GM18511 (cell line): ENCODE measurements at regions not wholly inside any gene's neighbourhood (a gene's known extent, or its start where the extent isn't known, plus 50 kb on each side); places are given as distances from the start of the nearest gene placed in this dataset.
"Not testable (repeated sequence)": the region's sequence is repeated elsewhere in the genome, so short reads cannot be mapped to it uniquely, and the experiment has no call there.

Experiments used
- ATAC-seq: cut with Tn5 transposase; IDR thresholded peaks from one replicate; pipeline ENCODE4 v1.9.1; 2021; ENCODE audit warnings: mild to moderate bottlenecking, moderate library complexity; ENCODE audit not compliant: unreplicated experiment

DNA sequence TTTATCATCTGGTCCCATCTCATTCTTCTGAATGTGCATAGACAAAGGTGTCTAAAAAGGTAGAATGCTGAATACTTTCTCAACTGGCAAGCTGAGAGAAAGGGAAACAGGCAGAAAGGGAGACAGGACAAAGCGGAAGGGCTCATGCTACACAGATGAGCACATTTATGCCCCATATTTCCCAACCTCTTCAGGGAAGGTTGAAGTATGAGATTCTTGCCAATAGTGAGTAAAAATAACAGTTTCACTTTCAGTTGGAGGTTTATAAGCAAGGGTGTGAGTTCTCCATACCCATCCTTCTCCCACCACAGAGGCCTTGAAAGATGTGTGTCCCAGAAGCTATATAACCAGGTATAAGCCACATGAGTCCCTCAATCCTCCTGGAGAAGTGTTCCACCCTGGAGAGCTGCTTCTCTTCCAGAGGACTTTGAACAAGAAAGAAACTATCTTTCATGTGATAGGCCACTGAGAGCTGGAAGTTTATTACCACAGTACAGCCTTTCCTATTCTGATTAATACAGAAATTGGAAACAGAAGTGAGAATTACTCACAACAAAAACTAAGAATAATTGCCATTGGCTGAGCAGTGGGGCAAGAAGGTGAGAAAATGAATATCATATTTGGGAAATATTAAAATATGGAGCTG, 709.4 kb upstream of the NR2F2 start:
- ATAC-seq: no peak

DNA sequence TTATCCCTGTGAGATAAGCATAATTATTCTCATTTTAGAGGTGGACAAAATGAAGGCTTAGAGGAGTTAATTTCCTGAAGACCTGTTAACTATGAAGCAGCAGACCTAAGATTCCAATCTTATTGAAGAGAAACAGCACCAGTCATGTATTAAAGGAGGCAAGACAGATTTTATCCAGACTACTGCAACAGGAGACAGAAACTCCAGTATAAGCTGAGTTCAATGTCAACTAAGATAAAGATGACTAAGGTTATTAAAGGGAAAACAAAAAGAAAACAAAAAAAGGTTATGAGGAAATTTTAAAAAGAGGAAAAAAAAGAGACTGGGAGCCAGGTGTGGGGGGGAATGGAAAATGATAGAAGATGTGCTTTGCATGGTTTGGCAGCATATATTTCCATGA, 707.7 kb upstream of the NR2F2 start:
- ATAC-seq: no peak

DNA sequence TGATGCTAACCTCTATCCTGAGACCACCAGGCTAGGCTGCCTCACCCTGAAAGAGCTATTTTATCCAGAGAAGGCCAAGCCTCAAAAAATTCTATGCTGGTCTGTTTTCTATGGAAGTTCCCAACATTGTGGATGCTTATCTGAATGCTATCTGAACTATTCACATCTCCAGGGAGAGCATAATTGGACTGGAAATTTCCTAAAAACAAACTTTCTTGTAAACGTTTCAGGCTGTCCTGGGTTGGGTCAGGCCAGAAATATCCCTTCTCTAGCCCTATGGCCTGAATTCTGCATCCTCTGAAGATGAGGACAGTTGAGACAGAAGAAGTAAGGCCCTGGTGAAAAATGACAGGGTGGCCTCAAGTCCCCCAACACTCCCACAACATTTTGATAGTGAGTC, 706.4 kb upstream of the NR2F2 start:
- no peak for ATAC-seq

GRCh38 chr15:95624616-95625361, 705.7 kb upstream of the NR2F2 start:
- ATAC-seq: no peak

DNA sequence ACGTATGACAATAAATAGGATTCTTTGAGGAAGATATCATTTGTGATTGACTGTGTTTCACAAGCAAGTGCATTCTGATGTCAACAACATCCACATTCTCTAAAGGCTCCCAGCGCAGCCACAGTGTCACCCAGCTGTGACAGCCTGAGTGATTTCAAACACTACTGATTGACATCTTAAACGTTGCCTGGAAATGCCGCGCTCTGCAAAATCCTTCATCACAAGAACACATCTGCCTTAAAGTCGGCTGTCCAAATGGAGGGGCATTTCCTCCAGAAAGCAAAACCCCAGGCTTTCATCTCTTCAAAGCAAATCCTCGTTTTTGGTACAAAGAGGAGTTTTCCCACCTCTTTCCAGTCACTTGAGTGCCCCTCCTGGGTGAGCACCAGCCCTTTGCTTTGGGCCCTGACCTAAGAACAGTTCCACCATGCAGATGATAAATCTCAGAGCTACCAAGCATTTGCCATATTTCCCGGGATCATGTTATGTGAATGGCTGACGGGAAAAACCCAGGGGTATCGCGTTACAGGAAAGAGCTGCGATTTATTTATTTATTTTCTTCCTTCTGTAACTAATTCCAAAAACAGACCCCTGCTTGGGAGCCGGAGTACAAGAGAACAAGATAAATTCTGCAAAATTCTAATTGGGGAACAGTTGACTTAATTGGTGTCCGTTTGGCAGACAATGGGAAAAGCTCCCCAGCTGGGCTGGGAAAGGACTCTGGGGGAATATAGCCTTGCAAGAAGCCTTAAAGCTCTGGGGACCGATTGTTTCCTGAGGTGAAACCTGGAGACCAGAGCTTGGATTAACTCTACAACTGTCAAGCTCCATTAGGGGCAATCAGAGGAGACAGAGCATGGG, 703.8 kb upstream of the NR2F2 start:
- no peak for ATAC-seq

DNA sequence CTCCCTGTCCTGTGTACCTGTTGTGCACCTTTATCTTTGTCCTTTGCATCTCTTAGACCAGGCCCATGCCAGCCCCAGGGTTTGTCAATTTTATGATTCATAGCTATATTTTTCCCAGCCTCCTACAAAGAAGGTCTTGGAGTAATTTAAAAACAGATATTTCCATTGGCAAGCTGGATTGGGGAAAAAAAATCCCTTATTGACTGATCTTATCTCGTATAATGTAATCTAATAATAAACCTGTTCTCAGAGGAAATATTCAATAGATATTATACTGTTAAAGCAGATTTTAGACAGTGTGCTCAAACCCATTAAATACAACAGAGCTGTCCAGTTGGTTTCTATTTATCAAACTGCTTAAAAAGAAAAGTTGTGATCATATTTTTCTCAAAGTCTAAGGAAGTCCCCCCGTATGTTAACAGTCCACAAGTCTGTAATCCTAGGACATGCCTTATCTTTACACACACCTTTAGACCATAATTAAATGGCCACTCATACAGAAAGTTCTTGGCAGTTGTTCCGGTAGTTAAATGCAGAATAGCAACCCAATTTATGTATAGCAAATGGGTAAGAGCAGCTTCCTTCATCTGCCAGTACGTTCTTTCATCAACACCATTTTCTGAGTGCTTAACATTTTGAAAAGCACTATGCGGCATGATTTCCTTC, 700.9 kb upstream of the NR2F2 start:
- ATAC-seq: no peak

DNA sequence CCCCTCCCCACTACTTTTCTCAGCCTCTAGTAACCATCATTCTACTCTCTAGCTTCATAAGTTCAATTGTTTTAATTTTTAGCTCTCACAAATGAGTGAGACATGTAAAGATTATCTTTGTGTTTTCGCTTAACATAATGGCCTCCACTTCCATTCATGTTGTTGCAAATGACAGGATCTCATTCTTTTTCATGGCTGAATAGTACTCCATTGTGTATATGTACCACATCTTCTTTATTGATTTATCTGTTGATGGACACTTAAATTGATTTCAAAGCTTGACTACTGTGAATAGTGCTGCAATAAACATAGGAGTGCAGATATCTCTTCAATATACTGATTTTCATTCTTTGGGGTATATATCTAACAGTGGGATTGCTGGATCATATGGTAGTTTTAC, 699.8 kb upstream of the NR2F2 start:
- no peak for ATAC-seq

GRCh38 chr15:95635666-95636065, 694.8 kb upstream of the NR2F2 start:
- ATAC-seq: no peak

- no peak for ATAC-seq
These were observed 694.4 kb upstream of the NR2F2 start for GRCh38 chr15:95636107-95636506.

- not testable (repeated sequence) for ATAC-seq
These were observed 693.3 kb upstream of the NR2F2 start for GRCh38 chr15:95637234-95637633.

- ATAC-seq: no peak
These were observed 691.3 kb upstream of the NR2F2 start for GRCh38 chr15:95639208-95639607.

- ATAC-seq: no peak
These were observed 686.2 kb upstream of the NR2F2 start for GRCh38 chr15:95644100-95644875.

DNA sequence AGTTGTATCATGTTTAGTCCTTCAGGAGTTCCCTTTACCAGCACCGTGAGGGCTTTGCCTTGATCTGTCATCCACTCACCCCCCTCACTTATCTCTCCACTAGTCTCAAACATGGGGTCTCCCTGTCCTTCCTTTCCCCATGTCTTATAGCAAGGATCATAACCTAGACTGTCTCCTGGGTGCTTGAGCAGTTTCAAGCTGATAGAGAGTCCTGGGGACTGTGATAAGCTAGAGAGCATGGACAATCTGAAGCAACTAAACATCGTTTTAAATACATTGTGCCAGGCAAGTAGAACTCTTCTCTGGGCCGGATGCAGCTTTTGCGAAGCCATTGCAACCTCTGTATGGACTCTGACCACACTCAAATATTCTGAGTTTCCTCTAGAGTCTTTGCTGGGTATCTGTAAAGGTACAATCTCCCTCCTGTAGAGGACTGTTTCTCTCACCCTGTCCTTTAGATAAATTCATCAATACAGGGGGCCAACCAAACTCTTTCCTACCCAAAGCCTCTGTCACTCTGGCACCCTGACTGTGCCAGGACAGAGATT, 684.6 kb upstream of the NR2F2 start:
- no peak for ATAC-seq

DNA sequence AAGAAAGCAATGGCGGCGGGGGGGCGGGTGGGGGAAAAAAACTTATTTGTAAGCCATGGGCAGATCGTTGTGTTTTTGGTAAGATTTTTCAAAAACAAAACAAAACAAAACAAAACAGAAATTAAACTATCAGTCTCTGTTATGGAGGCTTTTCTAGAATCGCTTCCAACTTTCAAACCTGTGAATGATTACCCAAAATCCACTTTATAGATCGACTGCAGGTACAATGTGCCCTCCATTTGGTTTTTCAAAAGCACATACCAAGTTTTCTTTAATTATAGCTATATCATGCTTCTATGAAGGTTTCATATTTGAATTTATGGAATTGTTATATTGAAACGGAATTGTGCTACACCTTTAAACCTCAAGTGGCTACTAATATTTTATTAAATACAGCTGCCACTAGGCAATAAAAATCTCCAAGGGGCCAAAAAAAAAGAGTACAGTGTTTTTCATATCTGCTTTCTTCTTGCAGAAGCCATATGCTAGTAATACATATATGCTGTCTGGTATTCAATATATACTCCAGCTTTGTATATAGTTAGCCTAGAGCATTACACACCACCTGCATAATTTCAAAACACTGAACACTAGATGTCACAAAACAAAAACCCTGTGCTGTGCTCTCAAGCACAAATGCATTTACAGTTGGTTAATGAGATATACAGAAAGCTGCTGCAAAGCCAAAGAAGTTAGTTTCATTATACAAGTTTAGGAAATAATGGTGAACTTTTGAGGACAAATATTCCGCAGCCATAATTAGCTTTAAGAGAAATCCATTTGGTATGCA, 683.8 kb upstream of the NR2F2 start:
- ATAC-seq: no peak

DNA sequence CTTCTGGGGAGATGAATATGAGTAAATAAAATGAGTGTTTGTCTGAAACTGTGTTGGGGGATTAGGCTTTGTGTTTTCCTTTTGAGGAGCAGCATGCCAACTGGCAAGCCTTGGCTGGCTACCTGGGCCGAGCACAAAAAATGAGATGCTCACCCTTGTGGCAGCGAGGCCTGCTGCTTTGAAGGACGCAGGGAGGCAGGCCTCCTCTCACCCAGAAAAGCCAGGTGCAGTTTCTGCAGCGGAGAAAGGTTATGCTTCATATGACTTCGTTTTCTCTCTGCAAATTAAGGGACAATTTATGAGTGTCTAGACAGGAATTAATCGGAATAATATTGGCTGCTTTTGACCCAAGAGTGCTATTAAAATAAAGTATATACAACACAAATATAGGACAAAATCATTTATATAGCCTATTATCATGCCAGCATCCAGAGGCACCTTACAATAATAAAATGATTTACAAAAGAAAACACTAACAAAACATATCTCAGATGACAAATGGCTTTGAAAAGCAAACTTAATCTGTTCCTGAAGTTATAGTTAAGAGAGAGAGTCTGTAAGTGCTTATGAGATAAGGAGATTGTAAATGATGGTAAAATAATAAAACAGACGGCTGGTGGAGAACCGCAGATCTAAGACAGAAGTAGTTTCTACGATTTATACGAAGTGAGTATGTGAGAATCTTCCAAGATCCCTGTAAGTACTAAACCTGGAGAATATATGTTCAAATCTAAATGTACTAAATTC, 682.8 kb upstream of the NR2F2 start:
- ATAC-seq: no peak

GRCh38 chr15:95653361-95653805, 677.1 kb upstream of the NR2F2 start:
- ATAC-seq: no peak

DNA sequence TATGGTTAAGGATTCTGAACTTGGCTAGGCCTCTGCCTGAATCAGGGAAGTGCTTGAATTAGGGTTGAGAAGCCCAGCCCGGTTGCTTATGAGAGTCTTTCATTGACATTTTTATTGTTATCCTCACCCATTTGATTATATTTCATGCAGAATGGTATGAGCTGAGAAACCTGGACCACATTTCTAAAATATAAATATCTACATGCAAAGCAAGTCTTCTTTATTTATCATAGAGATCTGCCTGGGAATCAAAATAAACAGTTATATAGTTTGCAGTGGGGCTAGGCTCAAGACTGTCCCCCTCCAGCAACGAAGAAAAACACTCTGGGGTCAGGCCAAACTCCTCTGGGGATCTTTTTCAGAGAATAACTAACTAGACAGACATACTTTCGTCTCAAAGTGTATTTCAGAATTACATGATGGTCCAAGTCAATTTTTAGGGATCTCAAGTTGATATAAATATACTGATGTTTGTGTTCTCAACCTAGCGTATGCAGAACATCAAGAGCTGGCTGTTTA, 675.4 kb upstream of the NR2F2 start:
- no peak for ATAC-seq

DNA sequence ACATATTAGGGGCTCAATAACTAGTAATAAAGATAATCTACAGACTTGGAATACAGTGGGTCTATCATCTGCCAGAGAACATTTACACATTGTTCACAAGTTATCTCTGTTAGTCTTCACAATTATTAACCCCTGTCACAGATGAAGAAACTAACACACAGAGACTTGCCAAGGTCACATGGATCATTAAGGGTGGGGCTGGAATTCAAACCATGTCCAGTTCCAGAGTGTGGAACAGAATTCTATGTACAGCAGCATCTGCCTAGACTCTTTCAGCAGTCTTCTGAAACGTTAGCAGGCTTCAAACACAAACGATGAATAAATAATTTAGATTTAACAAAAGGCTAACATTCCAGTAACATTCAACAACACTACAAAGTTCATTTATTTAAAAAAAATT, 673.9 kb upstream of the NR2F2 start:
- no peak for ATAC-seq
